HL-60 (cell line): ENCODE measurements at regions not wholly inside any gene's neighbourhood (a gene's known extent, or its start where the extent isn't known, plus 50 kb on each side); places are given as distances from the start of the nearest gene placed in this dataset.

ENCODE experiments used
- DNase-seq, 2 experiments: peaks; one replicate each; pipeline ENCODE4 v3.0.0-alpha.2; 2010 to 2020; ENCODE audit warnings: low read depth in 1 of 2, low spot score in 1 of 2
- H3K27ac ChIP-seq: fragments of 250-450 bp; sonication (Bioruptor Pico); replicated peaks from 2 replicates; pipeline ENCODE4 v1.5.1; 2020; ENCODE audit warnings: mild to moderate bottlenecking, moderate library complexity
- H3K27me3 ChIP-seq: fragments of 250-450 bp; sonication (Bioruptor Pico); 2 replicates; pipeline ENCODE4 v1.5.1; 2021; ENCODE audit warnings: mild to moderate bottlenecking, moderate library complexity; ENCODE audit not compliant: insufficient read depth, poor library complexity, severe bottlenecking
- H3K4me3 ChIP-seq: replicated peaks from 2 replicates; pipeline ENCODE4 v1.5.1; 2011; ENCODE audit warnings: mild to moderate bottlenecking, control low read depth, low read length; ENCODE audit not compliant: insufficient read depth
- CTCF ChIP-seq: IDR thresholded peaks from one replicate; pipeline ENCODE4 v1.5.1; 2011; ENCODE audit warnings: low read length, control low read depth, inconsistent platforms; ENCODE audit not compliant: insufficient read depth
- GABPA ChIP-seq: IDR thresholded peaks from 2 replicates; pipeline ENCODE4 v1.6.1; 2012; ENCODE audit warnings: low read depth
- POLR2AphosphoS5 ChIP-seq: IDR thresholded peaks from 2 replicates; pipeline ENCODE4 v1.6.1; 2012; ENCODE audit warnings: low read depth
- REST ChIP-seq: IDR thresholded peaks from 2 replicates; pipeline ENCODE4 v1.6.1; 2012; ENCODE audit warnings: low read depth; ENCODE audit not compliant: insufficient replicate concordance
- SPI1 ChIP-seq: IDR thresholded peaks from 2 replicates; pipeline ENCODE4 v1.6.1; 2012; ENCODE audit warnings: low read depth, mild to moderate bottlenecking, borderline replicate concordance

- no peak overlapping the region for H3K27ac ChIP-seq
- no peak for DNase-seq
- no peak overlapping the region for H3K4me3 ChIP-seq
- TF ChIP-seq POLR2AphosphoS5 (no peak), CTCF (no peak), GABPA (no peak), REST (no peak), SPI1 (no peak)
- H3K27me3 ChIP-seq: no peaks in the 10 kb centered on the region
Measured at GRCh38 chr13:107738004-107738403, 477.3 kb downstream of the LIG4 start.

GRCh38 chr13:107736731-107737130 is 478.6 kb downstream of the LIG4 start:
- no peak for TF ChIP-seq REST
- TF ChIP-seq GABPA: no peak
- TF ChIP-seq CTCF: no peak
- TF ChIP-seq POLR2AphosphoS5: no peak
- no peak for TF ChIP-seq SPI1
- Histone ChIP-seq H3K4me3 (no peak overlapping the region), H3K27ac (no peak overlapping the region), H3K27me3 (no peaks in the 10 kb centered on the region)
- DNase-seq: no peak

GRCh38 chr13:107736170-107736569 is 479.2 kb downstream of the LIG4 start:
- no peak overlapping the region for H3K4me3 ChIP-seq
- TF ChIP-seq SPI1 (no peak), GABPA (no peak), REST (no peak)
- H3K27ac ChIP-seq: no peak overlapping the region
- H3K27me3 ChIP-seq: no peaks in the 10 kb centered on the region
- no peak for DNase-seq
